Suprapubic skin (tissue), 4 donors: ENCODE measurements at regions not wholly inside any gene's neighbourhood (a gene's known extent, or its start where the extent isn't known, plus 50 kb on each side); places are given as distances from the start of the nearest gene placed in this dataset.

ENCODE experiments used
- DNase-seq, 2 donors: peaks; one replicate each; pipeline ENCODE4 v3.0.0-alpha.2; 2019; ENCODE audit warnings: low spot score in 2 of 2
- H3K27ac ChIP-seq: fragments of 200-600 bp; sonication (generic); one replicate; pipeline ENCODE4 v1.5.1; 2019
- H3K27me3 ChIP-seq: fragments of 200-600 bp; sonication (generic); one replicate; pipeline ENCODE4 v1.5.1; 2019
- H3K36me3 ChIP-seq: fragments of 200-600 bp; sonication (generic); one replicate; pipeline ENCODE4 v1.5.1; 2019
- H3K4me1 ChIP-seq: fragments of 200-600 bp; sonication (generic); one replicate; pipeline ENCODE4 v1.5.1; 2019
- H3K4me3 ChIP-seq: fragments of 200-600 bp; sonication (generic); one replicate; pipeline ENCODE4 v1.5.1; 2019; ENCODE audit warnings: mild to moderate bottlenecking
- H3K9me3 ChIP-seq: fragments of 200-600 bp; sonication (generic); one replicate; pipeline ENCODE4 v1.5.1; 2019
- EP300 ChIP-seq: sonication (generic); formaldehyde crosslinking; IDR thresholded peaks from one replicate; pipeline ENCODE4 v1.6.1; 2017; ENCODE audit warnings: antibody characterized with exemption
- POLR2A ChIP-seq, 2 donors: fragments of 450-650 bp; IDR thresholded peaks; one replicate each; pipeline ENCODE4 v1.6.1; 2017; ENCODE audit warnings: antibody characterized with exemption in 2 of 2, mild to moderate bottlenecking in 2 of 2, moderate library complexity in 2 of 2
- POLR2AphosphoS5 ChIP-seq, 3 donors: sonication (generic); formaldehyde crosslinking; IDR thresholded peaks; one replicate each; pipeline ENCODE4 v1.6.1; 2017; ENCODE audit warnings: antibody characterized with exemption in 3 of 3
- WGBS: methylation state at CpG from one replicate; pipeline ENCODE4 v1.1.5; 2018; 5-methylcytosine and 5-hydroxymethylcytosine counted together
- TF ChIP-seq, protein P1 (sequence below), 2 donors: fragments of 200-600 bp in 1 of 2; fragments of 450-650 bp in 1 of 2; sonication (generic) in 1 of 2; IDR thresholded peaks; one replicate each; pipeline ENCODE4 v1.5.1; 2016 to 2019; ENCODE audit warnings: antibody characterized with exemption in 2 of 2, mild to moderate bottlenecking in 1 of 2, moderate library complexity in 1 of 2

DNA sequence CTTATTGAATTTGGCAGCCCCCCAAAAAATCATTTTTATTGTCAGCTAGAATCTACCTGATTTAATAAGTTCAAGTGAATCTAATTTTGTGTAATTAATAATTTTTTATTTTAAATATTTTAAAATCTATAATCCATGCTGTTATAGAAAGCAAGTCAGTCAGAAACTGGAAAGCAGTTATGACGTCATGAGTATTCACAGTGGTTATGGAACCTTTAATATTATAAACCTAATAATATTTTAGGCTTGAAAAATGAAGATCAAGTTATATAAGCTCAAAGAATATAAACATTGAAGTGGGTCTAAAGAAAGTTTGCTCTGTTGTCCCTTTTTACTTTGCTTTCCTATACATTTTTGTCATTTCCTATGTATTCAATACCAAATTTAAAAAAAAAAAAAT, 1075.1 kb upstream of the EPHA7 start:
- H3K4me3 ChIP-seq, result no peak overlapping the region
- H3K9me3 ChIP-seq, result no peaks in the 10 kb centered on the region
- no peak overlapping the region for H3K27ac ChIP-seq
- H3K4me1 ChIP-seq, result no peaks in the 10 kb centered on the region
- no peak for DNase-seq
- WGBS, result 93% methylated on average over 1 of the region's 1 CpG
- TF ChIP-seq EP300 (no peak), POLR2A (IDR thresholded peaks at IDR 0.05) (no peak), POLR2AphosphoS5 (IDR thresholded peaks at IDR 0.05) (no peak)
- TF ChIP-seq, protein P1, sequence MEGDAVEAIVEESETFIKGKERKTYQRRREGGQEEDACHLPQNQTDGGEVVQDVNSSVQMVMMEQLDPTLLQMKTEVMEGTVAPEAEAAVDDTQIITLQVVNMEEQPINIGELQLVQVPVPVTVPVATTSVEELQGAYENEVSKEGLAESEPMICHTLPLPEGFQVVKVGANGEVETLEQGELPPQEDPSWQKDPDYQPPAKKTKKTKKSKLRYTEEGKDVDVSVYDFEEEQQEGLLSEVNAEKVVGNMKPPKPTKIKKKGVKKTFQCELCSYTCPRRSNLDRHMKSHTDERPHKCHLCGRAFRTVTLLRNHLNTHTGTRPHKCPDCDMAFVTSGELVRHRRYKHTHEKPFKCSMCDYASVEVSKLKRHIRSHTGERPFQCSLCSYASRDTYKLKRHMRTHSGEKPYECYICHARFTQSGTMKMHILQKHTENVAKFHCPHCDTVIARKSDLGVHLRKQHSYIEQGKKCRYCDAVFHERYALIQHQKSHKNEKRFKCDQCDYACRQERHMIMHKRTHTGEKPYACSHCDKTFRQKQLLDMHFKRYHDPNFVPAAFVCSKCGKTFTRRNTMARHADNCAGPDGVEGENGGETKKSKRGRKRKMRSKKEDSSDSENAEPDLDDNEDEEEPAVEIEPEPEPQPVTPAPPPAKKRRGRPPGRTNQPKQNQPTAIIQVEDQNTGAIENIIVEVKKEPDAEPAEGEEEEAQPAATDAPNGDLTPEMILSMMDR (IDR thresholded peaks at IDR 0.05), result no peak
- H3K27me3 ChIP-seq, result no peaks in the 10 kb centered on the region
- no peaks in the 10 kb centered on the region for H3K36me3 ChIP-seq

DNA sequence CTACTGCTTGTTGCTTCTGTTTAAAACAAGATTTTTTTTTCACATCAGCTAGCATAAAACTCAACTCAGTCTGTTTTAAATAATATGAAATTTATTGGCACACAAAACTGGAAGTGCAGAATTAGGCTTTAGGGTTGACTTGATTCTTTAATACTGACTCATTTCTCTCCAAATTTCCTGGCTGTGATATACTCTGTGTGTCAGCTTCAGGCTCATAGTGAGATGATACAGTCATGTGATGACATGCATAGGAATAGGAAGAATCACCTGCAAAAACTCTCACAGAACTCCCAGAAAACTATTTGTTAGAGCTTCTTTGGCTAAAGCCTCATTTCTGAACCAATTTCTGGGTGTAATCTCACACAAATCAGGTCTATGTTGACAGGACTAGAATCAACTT, 1068.0 kb upstream of the EPHA7 start:
- Histone ChIP-seq H3K9me3 (no peaks in the 10 kb centered on the region), H3K27ac (no peak overlapping the region), H3K4me1 (no peaks in the 10 kb centered on the region), H3K4me3 (no peak overlapping the region), H3K27me3 (no peaks in the 10 kb centered on the region), H3K36me3 (no peaks in the 10 kb centered on the region)
- no peak for DNase-seq
- TF ChIP-seq, protein P1 (IDR thresholded peaks at IDR 0.05), result no peak
- TF ChIP-seq POLR2A (IDR thresholded peaks at IDR 0.05) (no peak), POLR2AphosphoS5 (IDR thresholded peaks at IDR 0.05) (no peak), EP300 (no peak)

DNA sequence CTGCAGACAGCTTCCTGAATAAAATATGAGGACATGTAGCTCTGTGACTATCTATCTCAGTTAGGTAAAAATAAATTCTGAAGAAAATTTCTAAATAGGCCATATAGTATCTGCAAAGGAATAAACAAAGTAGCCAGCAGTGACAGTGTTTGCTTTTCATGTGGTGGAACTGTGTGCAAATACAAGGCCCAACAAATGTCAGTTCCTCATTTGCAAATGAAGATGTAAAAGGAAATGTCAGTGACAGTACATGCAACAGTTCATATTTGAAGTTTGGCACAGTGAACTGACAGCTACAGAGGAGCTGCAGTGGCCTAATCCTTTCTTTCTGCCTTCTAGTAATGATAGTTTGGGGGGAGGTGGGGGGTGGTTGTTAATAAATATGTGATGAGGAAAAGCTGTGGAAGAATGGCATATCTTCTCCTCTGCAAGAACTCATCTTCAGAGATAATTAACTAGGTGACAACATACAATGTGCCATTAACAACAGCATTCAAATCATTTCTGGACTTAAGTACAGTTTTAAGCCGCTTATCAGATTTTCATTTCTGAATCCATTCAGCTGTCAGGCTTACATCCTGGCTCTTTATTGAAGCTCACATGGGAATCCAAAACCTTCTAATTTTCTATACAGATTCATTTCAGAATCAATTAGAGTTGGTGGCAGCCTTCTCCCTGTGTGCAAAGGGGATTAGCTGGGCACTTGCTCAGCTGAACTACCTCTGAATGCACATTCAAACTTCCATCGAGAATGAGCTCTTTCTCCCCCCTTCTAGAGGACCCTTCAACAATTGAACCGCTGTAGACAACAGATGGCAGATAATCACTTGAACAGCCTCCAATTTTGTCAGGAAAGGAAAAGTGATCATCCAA, 1059.0 kb upstream of the EPHA7 start:
- no peak for TF ChIP-seq POLR2A (IDR thresholded peaks at IDR 0.05)
- Histone ChIP-seq H3K27me3 (no peaks in the 10 kb centered on the region), H3K4me1 (no peaks in the 10 kb centered on the region), H3K4me3 (no peak overlapping the region), H3K27ac (no peak overlapping the region), H3K9me3 (peaks cover 9% of the 10 kb centered on the region), H3K36me3 (no peaks in the 10 kb centered on the region)
- no peak for DNase-seq
- WGBS, result 50% methylated on average over 3 of the region's 3 CpGs

DNA sequence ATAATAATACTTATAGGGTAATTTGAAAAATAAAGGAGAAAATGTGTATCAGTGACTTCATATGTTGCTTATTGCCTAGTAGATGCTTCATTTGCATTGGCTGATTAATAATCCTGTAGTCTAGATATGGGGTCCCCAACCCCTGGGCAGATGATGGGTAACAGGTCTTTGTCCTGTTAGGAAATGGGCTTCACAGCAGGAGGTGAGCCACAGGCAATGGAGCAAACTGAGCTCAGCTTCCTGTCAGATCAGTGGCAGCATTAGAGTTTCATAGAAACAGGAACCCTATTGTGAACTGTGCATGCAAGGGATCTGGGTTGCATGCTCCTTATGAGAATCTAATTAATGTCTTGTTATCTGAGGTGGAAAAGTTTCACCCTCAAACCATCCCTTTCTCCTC, 1049.5 kb upstream of the EPHA7 start:
- Histone ChIP-seq H3K36me3 (no peaks in the 10 kb centered on the region), H3K27ac (no peak overlapping the region), H3K27me3 (no peaks in the 10 kb centered on the region), H3K4me3 (no peak overlapping the region), H3K4me1 (no peaks in the 10 kb centered on the region), H3K9me3 (no peaks in the 10 kb centered on the region)
- TF ChIP-seq POLR2A (IDR thresholded peaks at IDR 0.05), result no peak
- no peak for TF ChIP-seq POLR2AphosphoS5 (IDR thresholded peaks at IDR 0.05)
- no peak for TF ChIP-seq EP300
- TF ChIP-seq, protein P1 (IDR thresholded peaks at IDR 0.05), result no peak
- no peak for DNase-seq

DNA sequence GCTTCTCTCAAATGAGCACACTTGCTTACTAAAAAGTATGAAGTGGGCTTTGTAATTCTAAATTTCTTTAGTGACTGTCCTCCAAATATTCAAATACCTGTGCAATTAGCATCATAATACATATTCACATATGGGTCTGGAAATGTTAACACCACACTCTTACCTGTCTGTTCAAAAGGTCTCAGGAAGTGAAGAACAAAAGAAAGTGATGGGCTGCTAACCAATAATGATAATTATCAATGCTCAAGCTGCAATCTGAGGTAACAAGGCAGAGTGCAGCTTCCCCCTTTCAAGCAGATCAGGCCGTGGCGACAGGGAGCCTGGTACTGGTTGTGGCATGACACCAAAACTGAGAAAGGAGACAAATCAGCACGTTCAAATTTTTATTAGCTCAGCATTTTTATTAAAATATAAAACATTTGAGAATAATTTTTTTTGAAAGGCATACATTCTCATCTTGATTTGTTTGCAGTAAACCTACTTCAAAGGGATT, 1044.7 kb upstream of the EPHA7 start:
- H3K36me3 ChIP-seq, result no peaks in the 10 kb centered on the region
- H3K9me3 ChIP-seq, result no peaks in the 10 kb centered on the region
- H3K27me3 ChIP-seq, result no peaks in the 10 kb centered on the region
- H3K4me3 ChIP-seq, result no peak overlapping the region
- no peaks in the 10 kb centered on the region for H3K4me1 ChIP-seq
- no peak overlapping the region for H3K27ac ChIP-seq
- 42% methylated on average over 3 of the region's 3 CpGs for WGBS
- no peak for DNase-seq
- TF ChIP-seq, protein P1 (IDR thresholded peaks at IDR 0.05), result no peak
- TF ChIP-seq EP300, result no peak
- TF ChIP-seq POLR2AphosphoS5 (IDR thresholded peaks at IDR 0.05), result no peak
